OCI-LY3 (cell line): ENCODE measurements at regions not wholly inside any gene's neighbourhood (a gene's known extent, or its start where the extent isn't known, plus 50 kb on each side); places are given as distances from the start of the nearest gene placed in this dataset.

ENCODE experiments used
- CTCF ChIP-seq: fragments of 200-600, 300-600 bp; sonication (generic); IDR thresholded peaks from 2 replicates; pipeline ENCODE4 v1.5.1; 2014; ENCODE audit warnings: antibody characterized with exemption, low read length, low read depth
- EZH2phosphoT487 ChIP-seq: fragments of 200-600 bp; shearing (Covaris generic); IDR thresholded peaks from 2 replicates; pipeline ENCODE4 v1.6.1; 2018; ENCODE audit warnings: antibody characterized with exemption, mixed run types, low read depth

GRCh38 chr12:78787576-78787975 lies 77.0 kb upstream of the SYT1 start:
- no peak for TF ChIP-seq CTCF
- no peak for TF ChIP-seq EZH2phosphoT487
